Ovary (tissue), 7 donors: ENCODE measurements at regions not wholly inside any gene's neighbourhood (a gene's known extent, or its start where the extent isn't known, plus 50 kb on each side); places are given as distances from the start of the nearest gene placed in this dataset.

ENCODE experiments used
- DNase-seq, 5 donors: peaks; one replicate each; pipeline ENCODE4 v3.0.0-alpha.2; 2019 to 2020
- H3K27ac ChIP-seq, 2 donors: fragments of 200-600 bp; one replicate each; pipeline versions ENCODE4 v1.5.1 to v1.8.0; 2019 to 2022
- H3K27me3 ChIP-seq: fragments of 200-600 bp; one replicate; pipeline ENCODE4 v1.8.0; 2022
- H3K36me3 ChIP-seq: fragments of 200-600 bp; sonication (generic); one replicate; pipeline ENCODE4 v1.5.1; 2019
- H3K4me1 ChIP-seq: one replicate; pipeline ENCODE4 v1.8.1; 2013; ENCODE audit warnings: mild to moderate bottlenecking, moderate library complexity; ENCODE audit not compliant: insufficient read depth
- H3K4me3 ChIP-seq: fragments of 200-600 bp; sonication (generic); one replicate; pipeline ENCODE4 v1.5.1; 2017
- H3K9me3 ChIP-seq, 2 donors: fragments of 200-600 bp in 1 of 2; sonication (generic) in 1 of 2; one replicate each; pipeline versions ENCODE4 v1.5.1 to v1.8.1; 2013 to 2019; ENCODE audit warnings: mild to moderate bottlenecking in 1 of 2, moderate library complexity in 1 of 2
- CTCF ChIP-seq, 3 donors: fragments of 450-650 bp in 2 of 3; fragments of 200-600 bp in 1 of 3; IDR thresholded peaks; one replicate each; pipeline versions ENCODE4 v1.5.1 to v1.8.0; 2016 to 2022; ENCODE audit warnings: antibody characterized with exemption in 3 of 3, mild to moderate bottlenecking in 1 of 3
- EP300 ChIP-seq: sonication (generic); formaldehyde crosslinking; IDR thresholded peaks from one replicate; pipeline ENCODE4 v1.6.1; 2017; ENCODE audit warnings: antibody characterized with exemption
- POLR2A ChIP-seq: fragments of 450-650 bp; IDR thresholded peaks from one replicate; pipeline ENCODE4 v1.6.1; 2017; ENCODE audit warnings: antibody characterized with exemption, mild to moderate bottlenecking, moderate library complexity
- WGBS, 3 donors: extraction: QIAGEN DNeasy Blood & Tissue Kit in 1 of 3; methylation state at CpG; one replicate each; pipeline versions ENCODE4 v1.1.5 to v1.1.7; 2013 to 2017; 5-methylcytosine and 5-hydroxymethylcytosine counted together
- intact Hi-C, 4 donors: fragments of 100-400 bp; cut with DNase I; formaldehyde crosslinking; loops; one replicate each; pipeline versions ENCODE4 v1.11.0 to v1.15.1; 2022 to 2023
- donor health status: DM: no; HTN: no; CAD: no; lungs with moderate emphysema.
- donor health status: DM: no; HTN: no; CAD: no.
- donor health status: Bipolar disorder and iron deficiency.
- donor health status: DM: no; HTN: no; CAD: no.
- donor health status: DM: yes; HTN: yes; CAD: no.

GRCh38 chr11:119942583-119943297 is 195.2 kb downstream of the TRIM29 start:
- TF ChIP-seq EP300 (no peak), CTCF (IDR thresholded peaks at IDR 0.05) (no peak), POLR2A (no peak)
- Histone ChIP-seq H3K9me3 (no peaks in the 10 kb centered on the region), H3K4me1 (no peaks in the 10 kb centered on the region), H3K4me3 (no peak overlapping the region), H3K36me3 (no peaks in the 10 kb centered on the region), H3K27me3 (no peaks in the 10 kb centered on the region), H3K27ac (no peak overlapping the region)
- intact Hi-C loops, result no loop called here
- WGBS, 3 donors, result 83 to 86% (median 83%) methylated on average over 7 of the region's 7 CpGs
- no peak for DNase-seq

GRCh38 chr11:119941636-119942411 is 196.1 kb downstream of the TRIM29 start:
- intact Hi-C loops, result no loop called here
- WGBS, 3 donors, result 72 to 78% (median 74%) methylated on average over 16 of the region's 16 CpGs
- TF ChIP-seq CTCF (IDR thresholded peaks at IDR 0.05), result no peak
- TF ChIP-seq POLR2A, result no peak
- no peak for TF ChIP-seq EP300
- no peaks in the 10 kb centered on the region for H3K36me3 ChIP-seq
- H3K4me3 ChIP-seq, result no peak overlapping the region
- H3K27me3 ChIP-seq, result no peaks in the 10 kb centered on the region
- no peak for DNase-seq
- H3K9me3 ChIP-seq, result no peaks in the 10 kb centered on the region
- no peak overlapping the region for H3K27ac ChIP-seq
- H3K4me1 ChIP-seq, result no peaks in the 10 kb centered on the region

- Histone ChIP-seq H3K27ac (no peak overlapping the region), H3K4me3 (no peak overlapping the region), H3K36me3 (no peaks in the 10 kb centered on the region), H3K27me3 (no peaks in the 10 kb centered on the region), H3K4me1 (no peaks in the 10 kb centered on the region), H3K9me3 (no peaks in the 10 kb centered on the region)
- intact Hi-C loops, result no loop called here
- DNase-seq, result no peak
- no peak for TF ChIP-seq POLR2A
- TF ChIP-seq CTCF (IDR thresholded peaks at IDR 0.05), result no peak
- no peak for TF ChIP-seq EP300
- WGBS, 3 donors, result 56 to 75% (median 72%) methylated on average over 6 of the region's 6 CpGs
Measured at GRCh38 chr11:119941171-119941570, 196.7 kb downstream of the TRIM29 start.

- Histone ChIP-seq H3K4me3 (no peak overlapping the region), H3K9me3 (no peaks in the 10 kb centered on the region), H3K36me3 (no peaks in the 10 kb centered on the region), H3K27ac (no peak overlapping the region), H3K27me3 (no peaks in the 10 kb centered on the region), H3K4me1 (no peaks in the 10 kb centered on the region)
- TF ChIP-seq EP300, result no peak
- no peak for DNase-seq
- WGBS, 3 donors, result 83 to 90% (median 90%) methylated on average over 7 of the region's 7 CpGs
- intact Hi-C loops, result no loop called here
Measured at GRCh38 chr11:119940401-119940976, 197.4 kb downstream of the TRIM29 start.
